HG03280 (cell line): ENCODE measurements at regions not wholly inside any gene's neighbourhood (a gene's known extent, or its start where the extent isn't known, plus 50 kb on each side); places are given as distances from the start of the nearest gene placed in this dataset.
"Not testable (repeated sequence)": the region's sequence is repeated elsewhere in the genome, so short reads cannot be mapped to it uniquely, and the experiment has no call there.

Source experiments
- ATAC-seq: cut with Tn5 transposase; IDR thresholded peaks from one replicate; pipeline ENCODE4 v1.9.1; 2021; ENCODE audit warnings: mild to moderate bottlenecking, moderate library complexity; ENCODE audit not compliant: unreplicated experiment

- ATAC-seq, result no peak
Measured at GRCh38 chr3:144501467-144501866, 529.8 kb downstream of the DIPK2A start.

GRCh38 chr3:144502402-144502801 lies 530.8 kb downstream of the DIPK2A start:
- ATAC-seq, result no peak

GRCh38 chr3:144506375-144506774 lies 534.8 kb downstream of the DIPK2A start:
- not testable (repeated sequence) for ATAC-seq

- no peak for ATAC-seq
Measured at GRCh38 chr3:144511346-144511745, 539.7 kb downstream of the DIPK2A start.

GRCh38 chr3:144516026-144516425 lies 544.4 kb downstream of the DIPK2A start:
- no peak for ATAC-seq

GRCh38 chr3:144516589-144516988 lies 545.0 kb downstream of the DIPK2A start:
- no peak for ATAC-seq

- no peak for ATAC-seq
Measured at GRCh38 chr3:144521131-144521530, 549.5 kb downstream of the DIPK2A start.

- no peak for ATAC-seq
Measured at GRCh38 chr3:144522456-144522855, 550.8 kb downstream of the DIPK2A start.

- no peak for ATAC-seq
Measured at GRCh38 chr3:144523396-144523795, 551.8 kb downstream of the DIPK2A start.

GRCh38 chr3:144524531-144524930 lies 552.9 kb downstream of the DIPK2A start:
- no peak for ATAC-seq

- ATAC-seq, result no peak
Measured at GRCh38 chr3:144529566-144529965, 557.9 kb downstream of the DIPK2A start.

- no peak for ATAC-seq
Measured at GRCh38 chr3:144544871-144545270, 573.2 kb downstream of the DIPK2A start.

GRCh38 chr3:144546539-144546938 lies 574.9 kb downstream of the DIPK2A start:
- no peak for ATAC-seq

- no peak for ATAC-seq
Measured at GRCh38 chr3:144548346-144548745, 576.7 kb downstream of the DIPK2A start.

GRCh38 chr3:144549166-144549565 lies 577.5 kb downstream of the DIPK2A start:
- no peak for ATAC-seq

GRCh38 chr3:144552346-144553057 lies 580.9 kb downstream of the DIPK2A start:
- no peak for ATAC-seq

- no peak for ATAC-seq
Measured at GRCh38 chr3:144553301-144553700, 581.7 kb downstream of the DIPK2A start.

GRCh38 chr3:144554889-144555288 lies 583.3 kb downstream of the DIPK2A start:
- ATAC-seq, result no peak

GRCh38 chr3:144556392-144556791 lies 584.8 kb downstream of the DIPK2A start:
- peak; percentile 71 for ATAC-seq

- ATAC-seq, result no peak
Measured at GRCh38 chr3:144557515-144557914, 585.9 kb downstream of the DIPK2A start.

GRCh38 chr3:144564011-144564410 lies 592.4 kb downstream of the DIPK2A start:
- ATAC-seq, result no peak

GRCh38 chr3:144566320-144566719 lies 594.7 kb downstream of the DIPK2A start:
- no peak for ATAC-seq

- ATAC-seq, result no peak
Measured at GRCh38 chr3:144569651-144570050, 598.0 kb downstream of the DIPK2A start.
